AG04449 (cell line): ENCODE measurements at regions not wholly inside any gene's neighbourhood (a gene's known extent, or its start where the extent isn't known, plus 50 kb on each side); places are given as distances from the start of the nearest gene placed in this dataset.
"Not testable (repeated sequence)": the region's sequence is repeated elsewhere in the genome, so short reads cannot be mapped to it uniquely, and the experiment has no call there.

ENCODE experiments used
- CTCF ChIA-PET: fragments of 350-600 bp; formaldehyde crosslinking; extraction: SDS; loops from one replicate; lab custom pipeline; 2021; ENCODE audit warnings: antibody characterized with exemption; lab: Yijun Ruan, JAX
- POLR2A ChIA-PET: fragments of 400-600, 350-600 bp; formaldehyde crosslinking; extraction: SDS; loops from one replicate; lab custom pipeline; 2020; ENCODE audit warnings: antibody characterized with exemption, inconsistent platforms; lab: Yijun Ruan, JAX
- DNase-seq: peaks from one replicate; pipeline ENCODE4 v3.0.0-alpha.2; 2010; ENCODE audit warnings: low read depth, low spot score
- H3K4me3 ChIP-seq: 2 replicates; pipeline ENCODE4 v1.5.1; 2011; ENCODE audit warnings: low read depth, mild to moderate bottlenecking, control low read depth, low read length
- TF ChIP-seq, protein P1 (sequence below): IDR thresholded peaks from one replicate; pipeline ENCODE4 v1.5.1; 2011; ENCODE audit warnings: mild to moderate bottlenecking, moderate library complexity, low read length, control low read depth, inconsistent platforms; ENCODE audit not compliant: insufficient read depth; ENCODE audit errors: missing control alignments

DNA sequence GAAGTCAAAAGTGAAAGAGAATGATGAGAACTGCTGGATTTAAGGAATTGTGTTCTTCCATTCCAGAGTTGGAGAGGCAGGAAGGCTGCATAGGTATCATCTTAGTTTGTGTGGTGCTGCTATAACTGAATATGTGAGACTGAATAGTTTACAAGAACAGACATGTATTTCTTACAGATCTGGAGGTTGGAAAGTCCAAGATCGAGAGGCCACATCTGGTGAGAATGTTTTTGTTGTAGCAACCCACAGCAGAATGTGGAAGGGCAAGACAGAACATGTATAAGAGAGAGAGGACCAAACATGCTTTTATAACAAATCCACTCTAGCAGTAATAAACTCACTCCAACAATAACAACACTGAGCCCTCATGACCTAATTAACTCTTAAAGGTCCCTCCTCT is 408.6 kb downstream of the FAM47B start:
- no peak for DNase-seq
- POLR2A ChIA-PET = no interaction called here
- TF ChIP-seq, protein P1, sequence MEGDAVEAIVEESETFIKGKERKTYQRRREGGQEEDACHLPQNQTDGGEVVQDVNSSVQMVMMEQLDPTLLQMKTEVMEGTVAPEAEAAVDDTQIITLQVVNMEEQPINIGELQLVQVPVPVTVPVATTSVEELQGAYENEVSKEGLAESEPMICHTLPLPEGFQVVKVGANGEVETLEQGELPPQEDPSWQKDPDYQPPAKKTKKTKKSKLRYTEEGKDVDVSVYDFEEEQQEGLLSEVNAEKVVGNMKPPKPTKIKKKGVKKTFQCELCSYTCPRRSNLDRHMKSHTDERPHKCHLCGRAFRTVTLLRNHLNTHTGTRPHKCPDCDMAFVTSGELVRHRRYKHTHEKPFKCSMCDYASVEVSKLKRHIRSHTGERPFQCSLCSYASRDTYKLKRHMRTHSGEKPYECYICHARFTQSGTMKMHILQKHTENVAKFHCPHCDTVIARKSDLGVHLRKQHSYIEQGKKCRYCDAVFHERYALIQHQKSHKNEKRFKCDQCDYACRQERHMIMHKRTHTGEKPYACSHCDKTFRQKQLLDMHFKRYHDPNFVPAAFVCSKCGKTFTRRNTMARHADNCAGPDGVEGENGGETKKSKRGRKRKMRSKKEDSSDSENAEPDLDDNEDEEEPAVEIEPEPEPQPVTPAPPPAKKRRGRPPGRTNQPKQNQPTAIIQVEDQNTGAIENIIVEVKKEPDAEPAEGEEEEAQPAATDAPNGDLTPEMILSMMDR = no peak
- no peak overlapping the region for H3K4me3 ChIP-seq
- CTCF ChIA-PET = no interaction called here

DNA sequence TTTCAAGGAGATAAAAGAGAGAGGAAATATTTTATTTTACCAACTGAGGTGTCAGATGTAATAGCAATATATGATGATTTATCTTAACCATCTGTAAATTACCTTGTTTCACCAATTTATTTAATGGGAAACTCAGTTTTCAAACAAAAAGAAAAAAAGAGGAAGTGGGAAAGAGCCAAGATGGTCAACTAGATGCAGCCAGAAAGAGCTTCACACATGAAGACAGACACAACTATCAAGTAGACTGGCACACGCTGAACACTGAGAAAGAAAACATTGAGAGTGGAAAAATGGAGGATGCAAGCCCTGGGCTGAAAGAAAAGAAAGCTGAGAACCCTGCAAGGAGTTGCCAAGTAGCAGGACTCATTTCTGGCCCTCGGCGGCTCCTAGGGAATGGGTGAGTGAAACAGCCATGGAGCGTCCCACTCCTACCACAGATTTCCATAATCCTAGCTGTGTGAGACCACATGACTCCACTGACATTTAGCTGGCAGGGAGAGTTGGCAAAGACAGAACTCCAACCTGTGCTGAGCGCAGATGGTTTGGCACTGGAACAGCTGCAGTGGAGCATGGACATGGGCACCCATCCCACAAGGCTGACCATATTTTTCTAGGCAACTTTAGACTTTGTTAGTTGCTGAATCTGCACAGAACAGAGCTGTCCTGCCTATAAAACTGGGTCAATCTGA is 409.3 kb downstream of the FAM47B start:
- H3K4me3 ChIP-seq = no peak overlapping the region
- ChIA-PET CTCF (no interaction called here), POLR2A (no interaction called here)
- TF ChIP-seq, protein P1 = no peak
- DNase-seq = no peak

DNA sequence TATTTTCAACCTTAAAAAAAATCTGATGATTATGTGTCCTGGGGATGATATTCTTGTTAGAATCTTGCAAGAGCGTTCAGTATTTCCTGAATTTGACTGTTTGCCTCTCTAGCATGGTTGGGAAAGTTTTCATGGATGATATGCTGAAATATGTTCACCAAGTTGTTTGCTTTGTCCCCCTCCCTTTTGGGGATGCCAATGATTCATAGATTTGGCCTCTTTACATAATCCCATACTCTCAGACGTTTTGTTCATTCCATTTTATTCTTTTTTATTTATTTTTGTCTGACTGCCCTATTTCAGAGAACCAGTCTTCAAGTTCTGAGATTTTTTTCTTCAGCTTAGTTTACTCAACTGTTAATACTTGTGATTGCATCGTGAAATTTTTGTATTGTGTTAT is 415.1 kb downstream of the FAM47B start:
- DNase-seq = no peak
- ChIA-PET POLR2A (no interaction called here), CTCF (no interaction called here)
- H3K4me3 ChIP-seq = no peak overlapping the region
- TF ChIP-seq, protein P1 = no peak

DNA sequence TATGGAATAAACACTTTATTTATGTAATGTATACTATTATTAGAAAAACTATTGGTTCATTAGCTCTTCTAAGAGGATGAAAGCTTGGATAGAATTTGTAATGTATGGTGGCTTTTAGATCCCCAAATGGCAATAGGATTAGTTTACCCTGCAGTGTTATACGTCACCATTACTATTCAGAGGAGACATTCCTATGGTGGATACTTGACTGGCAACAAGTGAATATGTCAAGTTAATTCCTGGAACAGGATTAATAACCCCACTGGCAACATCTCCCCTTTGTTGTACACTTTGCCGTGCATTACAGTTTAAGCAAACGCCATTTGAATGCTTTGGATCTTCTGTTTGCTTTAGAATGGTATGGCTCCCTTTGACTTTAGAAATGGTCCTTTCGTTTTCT is 420.3 kb downstream of the FAM47B start:
- ChIA-PET POLR2A (no interaction called here), CTCF (no interaction called here)
- no peak overlapping the region for H3K4me3 ChIP-seq
- TF ChIP-seq, protein P1 = no peak
- DNase-seq = no peak

DNA sequence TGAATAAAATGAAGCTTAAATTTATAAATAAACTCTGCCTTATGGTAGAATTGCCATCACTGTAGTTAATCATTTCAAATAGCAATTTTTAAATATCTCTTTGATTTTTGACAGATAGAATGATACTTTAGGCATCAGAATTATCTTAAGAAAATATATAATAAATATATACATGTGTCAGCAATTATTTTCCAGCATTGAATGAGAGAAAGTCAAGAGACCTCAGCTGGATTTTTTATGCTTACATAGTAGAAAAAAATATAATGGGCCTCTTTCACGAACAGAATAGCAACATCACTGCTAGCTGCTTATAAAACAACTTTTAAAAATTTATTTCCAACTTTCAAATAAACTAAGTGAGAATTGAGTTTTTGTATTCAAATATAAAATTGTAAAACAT is 424.0 kb upstream of the MAGEB16 start:
- no peak for DNase-seq
- no peak overlapping the region for H3K4me3 ChIP-seq
- TF ChIP-seq, protein P1 = no peak
- ChIA-PET CTCF (no interaction called here), POLR2A (no interaction called here)

DNA sequence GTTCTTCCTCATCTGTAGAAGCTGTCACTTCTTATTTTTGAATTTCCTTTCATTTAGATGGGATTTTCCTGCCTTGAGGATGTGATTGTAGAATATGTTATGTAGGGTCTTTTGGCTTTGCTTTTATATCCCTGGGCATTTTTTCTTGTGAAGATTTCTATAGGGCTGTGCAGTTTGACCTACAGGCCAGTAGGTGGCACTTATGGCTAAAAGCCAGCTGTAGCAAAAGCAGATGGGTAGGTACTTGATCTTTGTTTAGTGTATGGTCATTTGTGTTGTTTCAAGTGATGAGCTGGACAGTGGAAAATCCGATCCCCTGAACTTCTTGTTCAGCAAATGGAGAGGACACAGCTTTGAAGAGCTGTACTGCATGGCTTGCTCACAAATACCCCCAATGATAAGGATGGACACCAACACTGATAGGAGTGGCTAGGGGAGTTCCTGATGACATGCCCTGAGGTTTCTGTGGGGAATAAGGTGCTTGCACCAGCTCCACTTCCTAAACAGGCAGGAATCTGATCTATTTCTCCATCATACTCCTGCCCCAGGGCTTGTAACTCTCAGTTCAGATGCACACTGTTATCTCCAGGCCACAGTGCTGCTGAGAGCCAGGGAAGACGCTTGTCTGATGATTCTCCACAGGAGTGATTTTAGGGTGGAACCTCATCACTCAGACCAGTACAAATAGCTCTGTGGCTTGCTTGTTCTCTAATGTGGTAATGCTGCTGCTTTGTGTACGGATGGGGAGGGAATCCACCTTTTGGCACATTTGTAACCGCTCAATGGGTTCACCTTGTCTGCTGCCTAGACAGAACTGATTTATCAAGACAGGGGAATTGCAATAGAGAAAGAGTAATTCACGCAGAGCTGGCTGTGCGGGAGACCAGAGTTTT is 417.1 kb upstream of the MAGEB16 start:
- POLR2A ChIA-PET = no interaction called here
- TF ChIP-seq, protein P1 = peak; percentile 1
- DNase-seq = no peak
- CTCF ChIA-PET = no interaction called here
- H3K4me3 ChIP-seq = no peak overlapping the region

DNA sequence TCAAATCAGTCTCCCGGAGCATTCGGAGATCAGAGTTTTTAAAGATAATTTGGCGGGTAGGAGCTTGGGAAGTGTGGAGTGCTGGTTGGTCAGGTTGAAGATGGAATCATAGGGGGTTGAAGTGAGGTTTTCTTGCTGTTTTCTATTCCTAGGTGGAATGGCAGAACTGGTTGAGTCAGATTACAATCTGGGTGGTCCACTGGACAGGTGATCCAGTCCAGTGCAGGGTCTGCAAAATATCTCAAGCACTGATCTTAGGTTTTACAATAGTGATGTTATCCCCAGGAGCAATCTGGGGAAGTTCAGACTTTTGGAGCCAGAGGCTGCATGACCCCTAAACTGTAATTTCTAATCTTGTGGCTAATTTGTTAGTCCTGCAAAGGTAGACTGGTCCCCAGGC is 416.4 kb upstream of the MAGEB16 start:
- DNase-seq, CTCF ChIA-PET, H3K4me3 ChIP-seq, POLR2A ChIA-PET: not testable (repeated sequence)
